ENCODE measurements at regions not wholly inside any gene's neighbourhood (a gene's known extent, or its start where the extent isn't known, plus 50 kb on each side); places are given as distances from the start of the nearest gene placed in this dataset.
"Not testable (repeated sequence)": the region's sequence is repeated elsewhere in the genome, so short reads cannot be mapped to it uniquely, and the experiment has no call there.

- H3K9me3 ChIP-seq (ENCODE audit: control insufficient read depth in 2 of 2, low read length in 2 of 2); H3K4me3 ChIP-seq (ENCODE audit: low read length in 2 of 2); H3K36me3 ChIP-seq (ENCODE audit: control insufficient read depth in 2 of 2, insufficient read depth in 2 of 2, low read length in 2 of 2); H3K27me3 ChIP-seq (ENCODE audit: control insufficient read depth in 2 of 2, insufficient read depth in 2 of 2, low read length in 2 of 2); H3K27ac ChIP-seq (ENCODE audit: low read depth in 2 of 2, low read length in 2 of 2); H3K4me1 ChIP-seq (ENCODE audit: control insufficient read depth in 2 of 2, insufficient read depth in 2 of 2, low read length in 2 of 2); H3K9ac ChIP-seq (ENCODE audit: low read depth in 1 of 2, low read length in 2 of 2): not testable (repeated sequence)
Observed at GRCh38 chr1:73245196-73245595, 952.8 kb downstream of the LRRIQ3 start.

DNA sequence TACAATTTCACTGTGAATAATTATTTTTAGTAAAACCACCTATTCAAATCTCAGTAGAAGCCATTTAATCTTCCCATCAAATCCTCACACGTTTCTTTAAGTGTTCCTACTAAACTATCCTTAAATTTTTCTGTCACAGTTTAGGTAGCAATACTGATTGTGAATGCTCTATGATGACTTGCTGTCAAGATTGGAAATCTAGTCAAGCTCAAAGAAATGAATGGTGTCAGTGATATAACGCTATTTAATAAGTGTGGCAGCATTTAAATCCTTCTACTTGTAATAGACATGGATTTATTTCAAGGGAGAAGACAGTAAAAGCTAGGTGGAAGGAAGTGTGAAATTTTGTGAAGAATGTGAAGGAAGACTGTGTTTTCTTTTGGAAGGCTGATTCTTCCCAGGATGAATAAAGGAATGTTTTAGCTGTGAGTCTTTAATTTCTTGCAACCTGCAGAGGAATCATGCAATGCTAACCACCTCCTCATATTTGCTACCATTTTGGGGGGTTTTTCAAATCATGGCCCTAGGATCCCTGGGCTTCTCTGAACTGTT, 936.7 kb upstream of the NEGR1 start:
- no peak overlapping the region for H3K4me3 ChIP-seq (ENCODE audit: low read length in 2 of 2)
- no peak overlapping the region for H3K9ac ChIP-seq (ENCODE audit: low read depth in 1 of 2, low read length in 2 of 2)
- H3K27ac ChIP-seq (ENCODE audit: low read depth in 2 of 2, low read length in 2 of 2) = no peak overlapping the region
- H3K27me3 ChIP-seq (ENCODE audit: control insufficient read depth in 2 of 2, insufficient read depth in 2 of 2, low read length in 2 of 2) = no peaks in the 10 kb centered on the region
- H3K36me3 ChIP-seq (ENCODE audit: control insufficient read depth in 2 of 2, insufficient read depth in 2 of 2, low read length in 2 of 2) = no peaks in the 10 kb centered on the region
- H3K4me1 ChIP-seq (ENCODE audit: control insufficient read depth in 2 of 2, insufficient read depth in 2 of 2, low read length in 2 of 2) = no peaks in the 10 kb centered on the region
- no peaks in the 10 kb centered on the region for H3K9me3 ChIP-seq (ENCODE audit: control insufficient read depth in 2 of 2, low read length in 2 of 2)

- Histone ChIP-seq H3K4me3 (ENCODE audit: low read length in 2 of 2) (no peak overlapping the region), H3K9ac (ENCODE audit: low read depth in 1 of 2, low read length in 2 of 2) (no peak overlapping the region), H3K27ac (ENCODE audit: low read depth in 2 of 2, low read length in 2 of 2) (no peak overlapping the region), H3K36me3 (ENCODE audit: control insufficient read depth in 2 of 2, insufficient read depth in 2 of 2, low read length in 2 of 2) (no peaks in the 10 kb centered on the region), H3K4me1 (ENCODE audit: control insufficient read depth in 2 of 2, insufficient read depth in 2 of 2, low read length in 2 of 2) (no peaks in the 10 kb centered on the region), H3K27me3 (ENCODE audit: control insufficient read depth in 2 of 2, insufficient read depth in 2 of 2, low read length in 2 of 2) (no peaks in the 10 kb centered on the region), H3K9me3 (ENCODE audit: control insufficient read depth in 2 of 2, low read length in 2 of 2) (no peaks in the 10 kb centered on the region)
Observed at GRCh38 chr1:73205294-73205973, 923.1 kb upstream of the NEGR1 start.

DNA sequence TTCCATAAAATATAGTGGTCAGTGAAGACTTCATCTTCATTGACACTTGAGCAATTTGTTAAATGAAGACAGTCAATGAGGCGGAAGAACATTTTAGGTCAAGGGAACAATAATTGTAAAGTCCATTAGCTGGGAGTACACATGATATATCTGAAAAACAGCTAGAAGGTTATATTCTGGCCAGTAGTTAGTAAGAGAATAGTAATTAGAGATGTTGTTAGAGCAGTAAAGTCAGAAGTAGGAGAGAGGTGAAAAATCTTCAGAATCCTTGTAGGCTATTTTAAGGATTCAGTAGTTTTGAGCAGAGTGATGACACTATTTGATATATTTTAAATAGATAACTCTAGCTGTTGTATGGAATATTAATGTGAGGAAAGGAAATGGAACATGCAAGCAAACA, 915.6 kb upstream of the NEGR1 start:
- Histone ChIP-seq H3K36me3 (ENCODE audit: control insufficient read depth in 2 of 2, insufficient read depth in 2 of 2, low read length in 2 of 2) (no peaks in the 10 kb centered on the region), H3K27me3 (ENCODE audit: control insufficient read depth in 2 of 2, insufficient read depth in 2 of 2, low read length in 2 of 2) (no peaks in the 10 kb centered on the region), H3K9me3 (ENCODE audit: control insufficient read depth in 2 of 2, low read length in 2 of 2) (no peaks in the 10 kb centered on the region), H3K4me1 (ENCODE audit: control insufficient read depth in 2 of 2, insufficient read depth in 2 of 2, low read length in 2 of 2) (no peaks in the 10 kb centered on the region), H3K9ac (ENCODE audit: low read depth in 1 of 2, low read length in 2 of 2) (no peak overlapping the region), H3K4me3 (ENCODE audit: low read length in 2 of 2) (no peak overlapping the region), H3K27ac (ENCODE audit: low read depth in 2 of 2, low read length in 2 of 2) (no peak overlapping the region)

- no peaks in the 10 kb centered on the region for H3K36me3 ChIP-seq (ENCODE audit: control insufficient read depth in 2 of 2, insufficient read depth in 2 of 2, low read length in 2 of 2)
- H3K9ac ChIP-seq (ENCODE audit: low read depth in 1 of 2, low read length in 2 of 2) = no peak overlapping the region
- H3K9me3 ChIP-seq (ENCODE audit: control insufficient read depth in 2 of 2, low read length in 2 of 2) = no peaks in the 10 kb centered on the region
- H3K27me3 ChIP-seq (ENCODE audit: control insufficient read depth in 2 of 2, insufficient read depth in 2 of 2, low read length in 2 of 2) = no peaks in the 10 kb centered on the region
- H3K27ac ChIP-seq (ENCODE audit: low read depth in 2 of 2, low read length in 2 of 2) = no peak overlapping the region
- H3K4me1 ChIP-seq (ENCODE audit: control insufficient read depth in 2 of 2, insufficient read depth in 2 of 2, low read length in 2 of 2) = no peaks in the 10 kb centered on the region
- H3K4me3 ChIP-seq (ENCODE audit: low read length in 2 of 2) = no peak overlapping the region
Observed at GRCh38 chr1:73194965-73195364, 912.6 kb upstream of the NEGR1 start.

DNA sequence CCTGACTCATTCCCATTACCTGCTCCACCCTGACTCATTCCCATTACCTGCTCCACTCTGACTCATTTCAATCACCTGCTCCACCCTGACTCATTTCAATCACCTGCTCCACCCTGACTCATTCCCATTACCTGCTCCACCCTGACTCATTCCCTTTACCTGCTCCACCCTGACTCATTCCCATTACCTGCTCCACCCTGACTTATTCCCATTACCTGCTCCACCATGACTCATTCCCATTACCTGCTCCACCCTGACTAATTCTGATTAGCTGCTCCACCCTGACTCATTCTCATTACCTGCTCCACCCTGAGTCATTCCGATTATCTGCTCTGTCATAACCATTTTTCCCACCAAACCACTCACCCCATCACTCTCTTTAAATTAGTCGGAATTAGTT, 901.2 kb upstream of the NEGR1 start:
- H3K36me3 ChIP-seq (ENCODE audit: control insufficient read depth in 2 of 2, insufficient read depth in 2 of 2, low read length in 2 of 2); H3K27me3 ChIP-seq (ENCODE audit: control insufficient read depth in 2 of 2, insufficient read depth in 2 of 2, low read length in 2 of 2); H3K4me3 ChIP-seq (ENCODE audit: low read length in 2 of 2); H3K4me1 ChIP-seq (ENCODE audit: control insufficient read depth in 2 of 2, insufficient read depth in 2 of 2, low read length in 2 of 2); H3K27ac ChIP-seq (ENCODE audit: low read depth in 2 of 2, low read length in 2 of 2); H3K9ac ChIP-seq (ENCODE audit: low read depth in 1 of 2, low read length in 2 of 2); H3K9me3 ChIP-seq (ENCODE audit: control insufficient read depth in 2 of 2, low read length in 2 of 2): not testable (repeated sequence)

GRCh38 chr1:73181190-73181540, 898.8 kb upstream of the NEGR1 start:
- no peaks in the 10 kb centered on the region for H3K4me1 ChIP-seq (ENCODE audit: control insufficient read depth in 2 of 2, insufficient read depth in 2 of 2, low read length in 2 of 2)
- no peaks in the 10 kb centered on the region for H3K9me3 ChIP-seq (ENCODE audit: control insufficient read depth in 2 of 2, low read length in 2 of 2)
- H3K9ac ChIP-seq (ENCODE audit: low read depth in 1 of 2, low read length in 2 of 2) = no peak overlapping the region
- no peak overlapping the region for H3K27ac ChIP-seq (ENCODE audit: low read depth in 2 of 2, low read length in 2 of 2)
- H3K27me3 ChIP-seq (ENCODE audit: control insufficient read depth in 2 of 2, insufficient read depth in 2 of 2, low read length in 2 of 2) = no peaks in the 10 kb centered on the region
- H3K36me3 ChIP-seq (ENCODE audit: control insufficient read depth in 2 of 2, insufficient read depth in 2 of 2, low read length in 2 of 2) = no peaks in the 10 kb centered on the region
- H3K4me3 ChIP-seq (ENCODE audit: low read length in 2 of 2) = no peak overlapping the region

DNA sequence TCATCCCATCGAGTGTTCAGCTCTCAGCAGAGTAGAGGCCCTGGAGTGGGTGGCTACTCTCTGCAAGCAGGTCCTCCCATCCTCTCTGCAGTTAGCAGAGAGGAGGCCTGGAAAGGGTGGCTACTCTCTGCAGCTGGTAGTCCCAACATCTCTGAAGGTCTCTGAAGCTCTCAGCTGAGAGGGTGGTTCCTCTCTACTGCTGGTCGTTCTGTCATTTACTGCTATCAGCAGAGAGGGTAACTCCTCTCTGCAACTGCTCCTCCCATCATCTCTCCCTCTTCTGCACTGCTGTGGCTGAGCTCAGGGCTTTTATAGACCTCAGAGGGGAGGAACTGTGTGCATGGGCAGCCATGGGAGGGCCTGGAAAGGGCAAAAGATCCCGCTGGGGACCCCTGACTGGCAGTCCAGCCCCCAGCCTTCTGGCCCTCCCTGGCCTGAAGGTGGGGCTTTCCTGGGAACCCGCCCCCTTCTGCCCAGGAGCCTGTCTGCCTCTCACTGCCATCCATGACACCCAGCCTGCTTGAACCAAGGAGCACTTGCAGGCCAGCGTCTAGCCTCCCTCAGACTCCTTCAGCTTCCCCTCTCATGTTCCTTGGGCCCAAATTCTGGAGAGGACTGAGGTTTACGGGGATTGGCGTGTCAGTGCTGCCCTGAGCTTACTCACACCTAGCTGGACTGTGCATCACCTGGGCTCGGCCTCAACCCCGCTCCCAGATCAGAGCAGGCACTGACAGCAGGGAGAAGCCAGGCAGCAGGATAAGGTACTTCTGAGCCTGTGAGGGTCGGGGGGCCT, 898.3 kb upstream of the NEGR1 start:
- Histone ChIP-seq H3K27me3 (ENCODE audit: control insufficient read depth in 2 of 2, insufficient read depth in 2 of 2, low read length in 2 of 2) (no peaks in the 10 kb centered on the region), H3K9ac (ENCODE audit: low read depth in 1 of 2, low read length in 2 of 2) (no peak overlapping the region), H3K27ac (ENCODE audit: low read depth in 2 of 2, low read length in 2 of 2) (no peak overlapping the region), H3K4me3 (ENCODE audit: low read length in 2 of 2) (no peak overlapping the region), H3K36me3 (ENCODE audit: control insufficient read depth in 2 of 2, insufficient read depth in 2 of 2, low read length in 2 of 2) (no peaks in the 10 kb centered on the region), H3K4me1 (ENCODE audit: control insufficient read depth in 2 of 2, insufficient read depth in 2 of 2, low read length in 2 of 2) (no peaks in the 10 kb centered on the region), H3K9me3 (ENCODE audit: control insufficient read depth in 2 of 2, low read length in 2 of 2) (no peaks in the 10 kb centered on the region)

GRCh38 chr1:73176902-73177301, 894.6 kb upstream of the NEGR1 start:
- Histone ChIP-seq H3K4me3 (ENCODE audit: low read length in 2 of 2) (no peak overlapping the region), H3K9ac (ENCODE audit: low read depth in 1 of 2, low read length in 2 of 2) (no peak overlapping the region), H3K36me3 (ENCODE audit: control insufficient read depth in 2 of 2, insufficient read depth in 2 of 2, low read length in 2 of 2) (no peaks in the 10 kb centered on the region), H3K27me3 (ENCODE audit: control insufficient read depth in 2 of 2, insufficient read depth in 2 of 2, low read length in 2 of 2) (no peaks in the 10 kb centered on the region), H3K9me3 (ENCODE audit: control insufficient read depth in 2 of 2, low read length in 2 of 2) (no peaks in the 10 kb centered on the region), H3K4me1 (ENCODE audit: control insufficient read depth in 2 of 2, insufficient read depth in 2 of 2, low read length in 2 of 2) (no peaks in the 10 kb centered on the region), H3K27ac (ENCODE audit: low read depth in 2 of 2, low read length in 2 of 2) (no peak overlapping the region)

- Histone ChIP-seq H3K27ac (ENCODE audit: low read depth in 2 of 2, low read length in 2 of 2) (no peak overlapping the region), H3K27me3 (ENCODE audit: control insufficient read depth in 2 of 2, insufficient read depth in 2 of 2, low read length in 2 of 2) (no peaks in the 10 kb centered on the region), H3K9me3 (ENCODE audit: control insufficient read depth in 2 of 2, low read length in 2 of 2) (no peaks in the 10 kb centered on the region), H3K36me3 (ENCODE audit: control insufficient read depth in 2 of 2, insufficient read depth in 2 of 2, low read length in 2 of 2) (no peaks in the 10 kb centered on the region), H3K4me1 (ENCODE audit: control insufficient read depth in 2 of 2, insufficient read depth in 2 of 2, low read length in 2 of 2) (no peaks in the 10 kb centered on the region), H3K9ac (ENCODE audit: low read depth in 1 of 2, low read length in 2 of 2) (no peak overlapping the region), H3K4me3 (ENCODE audit: low read length in 2 of 2) (no peak overlapping the region)
Observed at GRCh38 chr1:73167009-73167657, 884.8 kb upstream of the NEGR1 start.

Data from mucosa of rectum (tissue), 2 donors.